K562 (cell line): ENCODE measurements at regions not wholly inside any gene's neighbourhood (a gene's known extent, or its start where the extent isn't known, plus 50 kb on each side); places are given as distances from the start of the nearest gene placed in this dataset.

Experiments
- CHD7 ChIP-seq: fragments of 200-600 bp; sonication (generic); IDR thresholded peaks from one replicate; pipeline ENCODE4 v1.6.1; 2012; ENCODE audit warnings: mild to moderate bottlenecking, low read depth, low read length, inconsistent platforms
- HNRNPLL ChIP-seq: fragments of 200-400 bp; formaldehyde crosslinking; IDR thresholded peaks from 2 replicates; pipeline ENCODE4 v1.6.1; 2017; ENCODE audit warnings: low read length, low read depth, mild to moderate bottlenecking; ENCODE audit not compliant: poor library complexity, severe bottlenecking
- TCF7L2 ChIP-seq: fragments of 150-350 bp; IDR thresholded peaks from 2 replicates; pipeline ENCODE4 v1.6.1; 2016; ENCODE audit warnings: low read depth, mild to moderate bottlenecking, low read length, moderate library complexity

DNA sequence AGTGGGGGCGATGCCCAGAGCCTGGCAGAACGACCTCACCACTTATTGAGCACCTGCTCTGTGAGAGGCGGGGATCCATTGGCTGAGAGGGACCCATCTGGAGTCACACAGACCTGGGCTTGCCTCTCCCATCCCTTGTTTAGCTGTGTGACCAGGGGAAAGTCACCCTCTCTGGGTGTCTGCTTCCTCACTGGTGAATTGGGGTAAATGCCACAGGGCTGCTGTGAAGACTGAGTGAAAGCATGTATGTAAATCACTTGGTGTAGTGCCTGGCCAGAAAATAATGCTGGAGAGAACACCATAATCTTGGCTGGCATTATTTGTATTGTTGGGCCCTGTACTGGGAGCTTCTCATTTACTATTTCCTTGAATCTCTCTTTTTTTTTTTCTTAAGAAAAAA is 83.4 kb upstream of the PRL start (continued):
- no peak for TF ChIP-seq CHD7
- TF ChIP-seq TCF7L2, result no peak
- no peak for TF ChIP-seq HNRNPLL
- TF ChIP-seq, all 486 proteins: peak for 0
